Keratinocyte (primary cell): ENCODE measurements at regions not wholly inside any gene's neighbourhood (a gene's known extent, or its start where the extent isn't known, plus 50 kb on each side); places are given as distances from the start of the nearest gene placed in this dataset.

ENCODE experiments used
- CTCF ChIP-seq, 3 experiments: IDR thresholded peaks in 1 of 3; conservative IDR thresholded peaks in 1 of 3; optimal IDR thresholded peaks in 1 of 3; 2 replicates in 2 of 3; 3 replicates in 1 of 3; pipeline versions ENCODE3 to v1.5.1; 2011; ENCODE audit warnings: low read length in 3 of 3, mild to moderate bottlenecking in 3 of 3, moderate library complexity in 2 of 3, control low read depth in 1 of 3, inconsistent platforms in 1 of 3; ENCODE audit not compliant: insufficient read depth in 2 of 3; ENCODE audit errors: extremely low read depth in 1 of 3
- EZH2 ChIP-seq: IDR thresholded peaks from one replicate; pipeline ENCODE4 v1.6.1; 2012; ENCODE audit warnings: inconsistent platforms, mild to moderate bottlenecking, low read length, moderate library complexity

GRCh38 chr2:122100346-122100745 is 344.9 kb downstream of the TSN start:
- TF ChIP-seq CTCF (optimal IDR thresholded peaks at IDR 0.05 in 1 of 3, IDR thresholded peaks at IDR 0.05 in 1 of 3, conservative IDR thresholded peaks at IDR 0.05 in 1 of 3; ENCODE audit: extremely low read depth in 1 of 3, insufficient read depth in 2 of 3, low read length in 3 of 3) = no peak
- TF ChIP-seq EZH2 = no peak
